ENCODE measurements at regions not wholly inside any gene's neighbourhood (a gene's known extent, or its start where the extent isn't known, plus 50 kb on each side); places are given as distances from the start of the nearest gene placed in this dataset.

DNA sequence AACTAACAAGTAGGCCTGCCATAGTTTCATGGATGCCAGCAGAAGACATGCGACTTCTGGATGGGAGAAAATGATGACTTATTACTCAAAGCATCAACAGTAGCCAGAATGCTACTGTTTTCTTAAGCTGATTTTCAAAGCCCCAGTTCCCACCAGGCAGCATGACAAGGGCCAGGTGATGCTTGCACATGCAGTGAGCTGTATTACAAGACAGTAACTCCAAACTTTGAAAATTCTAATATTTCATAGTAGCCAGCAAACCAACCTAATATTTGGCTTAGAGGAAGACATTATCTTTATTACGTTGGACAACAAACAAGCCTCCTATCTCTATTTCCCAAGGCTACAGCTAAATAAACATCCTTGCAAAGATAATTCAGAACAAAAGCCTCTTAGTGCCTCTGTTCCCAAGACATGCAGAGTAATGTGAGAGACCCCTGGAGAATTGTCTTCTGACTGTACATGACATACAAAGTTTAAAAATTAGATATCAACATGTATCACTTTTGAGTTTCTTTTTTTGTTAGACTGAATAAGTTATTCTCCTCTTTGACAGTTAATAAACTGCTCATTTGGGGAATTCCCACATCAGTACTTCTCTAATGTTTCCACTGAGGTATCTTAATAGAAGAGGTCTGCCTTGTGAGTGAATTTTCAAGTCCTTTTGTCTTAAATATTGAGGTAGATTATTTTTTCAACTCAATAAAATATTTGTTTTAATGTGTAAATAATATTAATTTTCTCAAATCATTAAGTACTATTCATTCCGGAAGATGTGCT is 367.6 kb upstream of the CWC22 start:
- TF ChIP-seq, protein P1, sequence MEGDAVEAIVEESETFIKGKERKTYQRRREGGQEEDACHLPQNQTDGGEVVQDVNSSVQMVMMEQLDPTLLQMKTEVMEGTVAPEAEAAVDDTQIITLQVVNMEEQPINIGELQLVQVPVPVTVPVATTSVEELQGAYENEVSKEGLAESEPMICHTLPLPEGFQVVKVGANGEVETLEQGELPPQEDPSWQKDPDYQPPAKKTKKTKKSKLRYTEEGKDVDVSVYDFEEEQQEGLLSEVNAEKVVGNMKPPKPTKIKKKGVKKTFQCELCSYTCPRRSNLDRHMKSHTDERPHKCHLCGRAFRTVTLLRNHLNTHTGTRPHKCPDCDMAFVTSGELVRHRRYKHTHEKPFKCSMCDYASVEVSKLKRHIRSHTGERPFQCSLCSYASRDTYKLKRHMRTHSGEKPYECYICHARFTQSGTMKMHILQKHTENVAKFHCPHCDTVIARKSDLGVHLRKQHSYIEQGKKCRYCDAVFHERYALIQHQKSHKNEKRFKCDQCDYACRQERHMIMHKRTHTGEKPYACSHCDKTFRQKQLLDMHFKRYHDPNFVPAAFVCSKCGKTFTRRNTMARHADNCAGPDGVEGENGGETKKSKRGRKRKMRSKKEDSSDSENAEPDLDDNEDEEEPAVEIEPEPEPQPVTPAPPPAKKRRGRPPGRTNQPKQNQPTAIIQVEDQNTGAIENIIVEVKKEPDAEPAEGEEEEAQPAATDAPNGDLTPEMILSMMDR (IDR thresholded peaks at IDR 0.05; ENCODE audit: insufficient read depth, low read length, poor library complexity, severe bottlenecking), result no peak
- no peak for TF ChIP-seq EZH2phosphoT487 (conservative IDR thresholded peaks at IDR 0.05; ENCODE audit: low read length)

Measured in SU-DHL-6 (cell line).